IMR-90 (cell line): ENCODE measurements at regions not wholly inside any gene's neighbourhood (a gene's known extent, or its start where the extent isn't known, plus 50 kb on each side); places are given as distances from the start of the nearest gene placed in this dataset.

ENCODE experiments used
- ATAC-seq: fragments of 200-7000 bp; cut with Tn5 transposase; 2 replicates; pipeline ENCODE4 v1.9.1; 2020; ENCODE audit warnings: low read depth, mild to moderate bottlenecking, moderate library complexity
- BruUV-seq: library from RNA; stranded (reverse); fragments of 400-500 nt; replicated peaks from 2 replicates; lab custom pipeline; 2021; lab: Mats Ljungman, UMichigan
- CTCF ChIA-PET: fragments of 300-600 bp; formaldehyde crosslinking; extraction: SDS; loops from one replicate; lab custom pipeline; 2021; ENCODE audit warnings: antibody characterized with exemption; lab: Yijun Ruan, JAX
- POLR2A ChIA-PET: fragments of 300-600 bp; sonication (Branson Sonifier 250); formaldehyde crosslinking; loops from one replicate; lab custom pipeline; 2022; ENCODE audit warnings: antibody characterized with exemption; ENCODE audit not compliant: unreplicated experiment; lab: Charles Lee
- DNase-seq: peaks from one replicate; pipeline ENCODE4 v3.0.0; 2013
- H2AFZ ChIP-seq: replicated peaks from 2 replicates; pipeline ENCODE3; 2013; ENCODE audit warnings: low read length, mild to moderate bottlenecking; ENCODE audit not compliant: poor library complexity
- H2AK5ac ChIP-seq: 2 replicates; pipeline ENCODE4 v1.6.1; 2013; ENCODE audit warnings: low read depth, low read length, inconsistent platforms
- H2AK9ac ChIP-seq: replicated peaks from 2 replicates; pipeline ENCODE3; 2013; ENCODE audit warnings: mild to moderate bottlenecking, low read depth, low read length, moderate library complexity; ENCODE audit not compliant: poor library complexity
- H2BK120ac ChIP-seq: 2 replicates; pipeline ENCODE4 v1.6.1; 2013; ENCODE audit warnings: low read depth, low read length, inconsistent platforms
- H2BK15ac ChIP-seq: 3 replicates; pipeline ENCODE4 v1.6.1; 2013; ENCODE audit warnings: low read depth, low read length, inconsistent platforms
- H2BK20ac ChIP-seq: 2 replicates; pipeline ENCODE4 v1.6.1; 2013; ENCODE audit warnings: low read depth, mild to moderate bottlenecking, inconsistent platforms, low read length, moderate library complexity
- H2BK5ac ChIP-seq: 2 replicates; pipeline ENCODE4 v1.6.1; 2013; ENCODE audit warnings: mild to moderate bottlenecking, low read depth, low read length, inconsistent platforms; ENCODE audit not compliant: poor library complexity, severe bottlenecking
- H3K14ac ChIP-seq: replicated peaks from 2 replicates; pipeline ENCODE4 v1.6.1; 2013; ENCODE audit warnings: low read depth, low read length, inconsistent platforms
- H3K18ac ChIP-seq: 2 replicates; pipeline ENCODE4 v1.6.1; 2013; ENCODE audit warnings: low read depth, low read length, control low read depth
- H3K23ac ChIP-seq: 2 replicates; pipeline ENCODE4 v1.6.1; 2013; ENCODE audit warnings: low read depth, low read length, inconsistent platforms
- H3K27ac ChIP-seq: 2 replicates; pipeline ENCODE4 v1.5.1; 2013; ENCODE audit warnings: mild to moderate bottlenecking, control low read depth, low read length; ENCODE audit not compliant: insufficient read depth
- H3K27me3 ChIP-seq: 2 replicates; pipeline ENCODE4 v1.6.1; 2013; ENCODE audit warnings: low read length; ENCODE audit not compliant: control insufficient read depth, insufficient read depth
- H3K36me3 ChIP-seq: 2 replicates; pipeline ENCODE4 v1.6.1; 2013; ENCODE audit warnings: low read length, mixed read lengths; ENCODE audit not compliant: control insufficient read depth, insufficient read depth
- H3K4ac ChIP-seq: 2 replicates; pipeline ENCODE4 v1.6.1; 2013; ENCODE audit warnings: low read depth, low read length, inconsistent platforms
- H3K4me1 ChIP-seq: 2 replicates; pipeline ENCODE4 v1.6.1; 2013; ENCODE audit warnings: low read length, mixed read lengths; ENCODE audit not compliant: control insufficient read depth, insufficient read depth
- H3K4me2 ChIP-seq: 2 replicates; pipeline ENCODE4 v1.6.1; 2013; ENCODE audit warnings: low read depth, mild to moderate bottlenecking, control low read depth, low read length, moderate library complexity
- H3K4me3 ChIP-seq: 2 replicates; pipeline ENCODE4 v1.5.1; 2013; ENCODE audit warnings: low read depth, mild to moderate bottlenecking, control low read depth, low read length, moderate library complexity; ENCODE audit not compliant: insufficient read depth
- H3K56ac ChIP-seq: 2 replicates; pipeline ENCODE4 v1.6.1; 2013; ENCODE audit warnings: low read length, inconsistent platforms; ENCODE audit not compliant: insufficient read depth; ENCODE audit errors: extremely low read depth
- H3K79me1 ChIP-seq, 2 experiments: 2 replicates each; pipeline ENCODE4 v1.6.1; 2013; ENCODE audit warnings: low read length in 2 of 2, inconsistent platforms in 1 of 2, low read depth in 1 of 2
- H3K9ac ChIP-seq: 2 replicates; pipeline ENCODE4 v1.6.1; 2013; ENCODE audit warnings: low read depth, low read length, control low read depth
- H3K9me1 ChIP-seq: 2 replicates; pipeline ENCODE4 v1.6.1; 2013; ENCODE audit warnings: low read length, inconsistent platforms; ENCODE audit not compliant: insufficient read depth
- H3K9me3 ChIP-seq: 2 replicates; pipeline ENCODE4 v1.6.1; 2013; ENCODE audit warnings: low read length; ENCODE audit not compliant: control insufficient read depth, insufficient read depth
- H4K20me1 ChIP-seq: 2 replicates; pipeline ENCODE4 v1.6.1; 2013; ENCODE audit warnings: low read length, inconsistent platforms; ENCODE audit not compliant: insufficient read depth
- H4K5ac ChIP-seq: 2 replicates; pipeline ENCODE4 v1.6.1; 2013; ENCODE audit warnings: mild to moderate bottlenecking, low read depth, low read length, control low read depth
- H4K8ac ChIP-seq, 2 experiments: 2 replicates each; pipeline ENCODE4 v1.6.1; 2013; ENCODE audit warnings: low read depth in 2 of 2, low read length in 2 of 2, control low read depth in 1 of 2, inconsistent platforms in 1 of 2
- H4K91ac ChIP-seq: 2 replicates; pipeline ENCODE4 v1.6.1; 2013; ENCODE audit warnings: low read depth, low read length, inconsistent platforms; ENCODE audit not compliant: insufficient read depth
- BHLHE40 ChIP-seq: fragments of 150-350 bp; IDR thresholded peaks from 2 replicates; pipeline ENCODE4 v1.6.1; 2016; ENCODE audit warnings: mild to moderate bottlenecking, low read depth, low read length
- CEBPB ChIP-seq: IDR thresholded peaks from 2 replicates; pipeline ENCODE4 v1.6.1; 2012; ENCODE audit warnings: low read depth, low read length, improper control_type of control experiment
- CHD1 ChIP-seq: IDR thresholded peaks from 2 replicates; pipeline ENCODE4 v1.6.1; 2012; ENCODE audit warnings: low read depth, low read length, improper control_type of control experiment
- CTCF ChIP-seq: conservative IDR thresholded peaks from 2 replicates; pipeline ENCODE4 v1.5.1; 2012; ENCODE audit warnings: mild to moderate bottlenecking, low read depth, low read length, improper control_type of control experiment
- FOS ChIP-seq: fragments of 150-350 bp; IDR thresholded peaks from 2 replicates; pipeline ENCODE4 v1.6.1; 2016; ENCODE audit warnings: low read depth, low read length
- MAFK ChIP-seq: IDR thresholded peaks from 2 replicates; pipeline ENCODE4 v1.6.1; 2012; ENCODE audit warnings: low read depth, low read length, improper control_type of control experiment
- MAZ ChIP-seq: IDR thresholded peaks from 2 replicates; pipeline ENCODE4 v1.6.1; 2012; ENCODE audit warnings: low read depth, mild to moderate bottlenecking, low read length, improper control_type of control experiment, moderate library complexity, borderline replicate concordance
- MXI1 ChIP-seq: IDR thresholded peaks from 2 replicates; pipeline ENCODE4 v1.6.1; 2012; ENCODE audit warnings: low read depth, mild to moderate bottlenecking, low read length, moderate library complexity, borderline replicate concordance
- NFE2L2 ChIP-seq: fragments of 150-350 bp; IDR thresholded peaks from 2 replicates; pipeline ENCODE4 v1.6.1; 2016; ENCODE audit warnings: low read depth, mild to moderate bottlenecking, low read length
- POLR2A ChIP-seq: IDR thresholded peaks from 2 replicates; pipeline ENCODE4 v1.6.1; 2012; ENCODE audit warnings: mild to moderate bottlenecking, low read depth, low read length
- RAD21 ChIP-seq: IDR thresholded peaks from 2 replicates; pipeline ENCODE4 v1.6.1; 2012; ENCODE audit warnings: low read length, improper control_type of control experiment
- RCOR1 ChIP-seq: IDR thresholded peaks from 2 replicates; pipeline ENCODE4 v1.6.1; 2012; ENCODE audit warnings: mild to moderate bottlenecking, low read length, improper control_type of control experiment; ENCODE audit not compliant: insufficient replicate concordance
- RFX5 ChIP-seq: IDR thresholded peaks from 2 replicates; pipeline ENCODE4 v1.8.0; 2012; ENCODE audit warnings: low read depth, mild to moderate bottlenecking, low read length, moderate library complexity
- SMC3 ChIP-seq: fragments of 150-350 bp; IDR thresholded peaks from 2 replicates; pipeline ENCODE4 v1.6.1; 2016; ENCODE audit warnings: low read depth, mild to moderate bottlenecking, antibody characterized with exemption, low read length, moderate library complexity
- USF2 ChIP-seq: fragments of 150-350 bp; IDR thresholded peaks from 2 replicates; pipeline ENCODE4 v1.6.1; 2017; ENCODE audit warnings: mild to moderate bottlenecking, antibody characterized with exemption, low read length, low read depth
- WGBS, 2 experiments: methylation state at CpG; one replicate each; pipeline versions ENCODE4 v1.1.5 to v1.1.7; 2013; ENCODE audit warnings: missing lambda C conversion rate in 2 of 2; ENCODE audit not compliant: insufficient read length in 1 of 2; ENCODE audit errors: extremely low coverage in 2 of 2; 5-methylcytosine and 5-hydroxymethylcytosine counted together
- dilution Hi-C: fragments of 300-500 bp; cut with HindIII; formaldehyde crosslinking; loops from one replicate; pipeline ENCODE4 v1.14.3; 2018; ENCODE audit warnings: low sequenced_read_pairs; ENCODE audit not compliant: unreplicated experiment
- in situ Hi-C: fragments of 300-500 bp; cut with MboI; formaldehyde crosslinking; loops from 3 replicates; pipeline ENCODE4 v1.14.3; 2019; ENCODE audit warnings: low sequenced_read_pairs, inconsistent platforms, mixed read lengths
- intact Hi-C: fragments of 100-400 bp; cut with micrococcal nuclease; formaldehyde crosslinking; loops from 2 replicates; pipeline ENCODE4 v1.10.0; 2022

- H3K56ac ChIP-seq, result no peak overlapping the region
- H2AK9ac ChIP-seq, result peak overlapping the region; percentile 7
- H3K79me1 ChIP-seq, result no peaks in the 10 kb centered on the region
- no peaks in the 10 kb centered on the region for H3K9me3 ChIP-seq
- no peak overlapping the region for H2BK5ac ChIP-seq
- no CpG with 5 or more reads among the region's 4 CpGs for WGBS, 2 experiments
- ATAC-seq, result no peak; the same call in 1 of the 2 replicates
- H3K4me1 ChIP-seq, result peaks cover 7% of the 10 kb centered on the region
- no peaks in the 10 kb centered on the region for H4K20me1 ChIP-seq
- peak overlapping the region; percentile 71; the same call in 1 of the 2 replicates for H3K14ac ChIP-seq
- no peak for DNase-seq
- no peak overlapping the region for H3K4me3 ChIP-seq
- H3K36me3 ChIP-seq, result no peaks in the 10 kb centered on the region
- H3K9ac ChIP-seq, result no peak overlapping the region
- peak overlapping the region; percentile 58 for H3K18ac ChIP-seq
- intact Hi-C loops, result no loop called here
- H2BK15ac ChIP-seq, result peak overlapping the region; percentile 66; the same call in 2 of the 3 replicates
- no peak overlapping the region for H3K4me2 ChIP-seq
- BruUV-seq, result no TSS peak
- peak overlapping the region; percentile 46 to 95; a peak in 3 of 4 replicates for H4K8ac ChIP-seq
- POLR2A ChIA-PET, result no interaction called here
- H3K23ac ChIP-seq, result 0 out of 2 replicates have a peak overlapping the region, but pooled peaks have one; percentile 3
- H4K5ac ChIP-seq, result peak overlapping the region; percentile 56; the same call in 1 of the 2 replicates
- 0 out of 2 replicates have a peak overlapping the region, but pooled peaks have one; percentile 91 for H4K91ac ChIP-seq
- CTCF ChIA-PET, result no interaction called here
- peak overlapping the region; percentile 82 for H3K4ac ChIP-seq
- H2BK20ac ChIP-seq, result peak overlapping the region; percentile 90
- H2AK5ac ChIP-seq, result no peak overlapping the region
- peaks cover 9% of the 10 kb centered on the region for H3K9me1 ChIP-seq
- dilution Hi-C loops, result no loop called here
- H3K27me3 ChIP-seq, result no peaks in the 10 kb centered on the region
- peak overlapping the region; percentile 93 for H2AFZ ChIP-seq
- in situ Hi-C loops, result no loop called here
- peak overlapping the region; percentile 88 for H2BK120ac ChIP-seq
- H3K27ac ChIP-seq, result no peak overlapping the region
- TF ChIP-seq CEBPB, result no peak
- TF ChIP-seq MAFK, result no peak
- TF ChIP-seq RFX5, result no peak
- no peak for TF ChIP-seq USF2
- TF ChIP-seq RCOR1, result no peak
- TF ChIP-seq POLR2A, result no peak
- TF ChIP-seq CHD1, result no peak
- no peak for TF ChIP-seq MAZ
- TF ChIP-seq NFE2L2, result no peak
- TF ChIP-seq MXI1, result no peak
- no peak for TF ChIP-seq FOS
- TF ChIP-seq BHLHE40, result no peak
- TF ChIP-seq SMC3, result no peak
- no peak for TF ChIP-seq RAD21
- no peak for TF ChIP-seq CTCF
These were observed 690.7 kb upstream of the TBX3 start for GRCh38 chr12:115374480-115375185.
